ENCODE measurements at regions not wholly inside any gene's neighbourhood (a gene's known extent, or its start where the extent isn't known, plus 50 kb on each side); places are given as distances from the start of the nearest gene placed in this dataset.

DNA sequence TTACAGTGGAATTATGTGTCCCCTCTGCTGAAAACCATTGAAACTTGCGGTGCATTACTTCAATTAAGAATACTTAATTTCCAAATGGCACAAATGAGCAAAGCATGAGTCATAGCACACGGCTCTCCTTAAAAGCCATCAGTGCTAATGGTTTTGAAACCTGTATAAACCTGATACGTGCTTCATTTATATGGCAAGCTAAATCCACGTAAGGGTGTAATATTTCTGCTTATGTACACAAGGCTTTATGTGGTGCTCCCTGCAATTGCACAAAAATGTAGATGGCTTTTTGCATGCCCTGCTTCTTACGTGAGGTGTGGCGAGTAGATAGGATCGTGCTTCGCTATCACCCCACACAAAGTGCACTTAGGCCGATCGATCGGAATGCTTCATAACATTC is 840.9 kb downstream of the GALR1 start:
- H3K4me3 Mint-ChIP-seq (ENCODE audit: low read depth), result no peak overlapping the region
- no peak overlapping the region for H3K27ac Mint-ChIP-seq
- DNase-seq (ENCODE audit: low spot score), result no peak
- H3K27me3 Mint-ChIP-seq (ENCODE audit: low read depth), result no peaks in the 10 kb centered on the region
- H3K4me1 Mint-ChIP-seq (ENCODE audit: low read depth), result no peaks in the 10 kb centered on the region
- intact Hi-C loops (cut with micrococcal nuclease), result no loop called here
- H3K9me3 Mint-ChIP-seq, result no peaks in the 10 kb centered on the region
- H3K36me3 Mint-ChIP-seq (ENCODE audit: low read depth), result no peaks in the 10 kb centered on the region

DNA sequence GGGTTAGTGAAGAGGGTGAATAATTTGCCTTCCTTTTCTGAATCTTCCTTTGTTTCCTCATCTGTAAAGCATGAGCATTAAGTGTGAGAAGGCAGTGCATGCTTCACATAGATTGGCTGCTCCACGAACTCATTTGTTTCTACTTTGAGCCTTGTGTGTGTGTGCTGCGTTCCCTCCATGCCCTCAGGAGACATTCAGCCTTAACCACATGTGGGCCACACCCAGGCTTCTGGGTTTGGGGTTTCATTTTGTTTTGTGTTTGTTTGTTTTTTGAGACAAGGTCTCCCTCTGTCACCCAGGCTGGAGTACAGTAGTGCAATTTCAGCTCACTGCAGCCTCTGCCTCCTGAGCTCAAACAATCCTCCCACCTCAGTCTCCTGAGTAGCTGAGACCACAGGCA is 843.3 kb downstream of the GALR1 start:
- no peaks in the 10 kb centered on the region for H3K36me3 Mint-ChIP-seq (ENCODE audit: low read depth)
- intact Hi-C loops (cut with micrococcal nuclease), result no loop called here
- H3K9me3 Mint-ChIP-seq, result peaks cover 7% of the 10 kb centered on the region
- no peak overlapping the region for H3K4me3 Mint-ChIP-seq (ENCODE audit: low read depth)
- no peak for DNase-seq (ENCODE audit: low spot score)
- no peaks in the 10 kb centered on the region for H3K4me1 Mint-ChIP-seq (ENCODE audit: low read depth)
- H3K27me3 Mint-ChIP-seq (ENCODE audit: low read depth), result no peaks in the 10 kb centered on the region
- H3K27ac Mint-ChIP-seq, result no peak overlapping the region

DNA sequence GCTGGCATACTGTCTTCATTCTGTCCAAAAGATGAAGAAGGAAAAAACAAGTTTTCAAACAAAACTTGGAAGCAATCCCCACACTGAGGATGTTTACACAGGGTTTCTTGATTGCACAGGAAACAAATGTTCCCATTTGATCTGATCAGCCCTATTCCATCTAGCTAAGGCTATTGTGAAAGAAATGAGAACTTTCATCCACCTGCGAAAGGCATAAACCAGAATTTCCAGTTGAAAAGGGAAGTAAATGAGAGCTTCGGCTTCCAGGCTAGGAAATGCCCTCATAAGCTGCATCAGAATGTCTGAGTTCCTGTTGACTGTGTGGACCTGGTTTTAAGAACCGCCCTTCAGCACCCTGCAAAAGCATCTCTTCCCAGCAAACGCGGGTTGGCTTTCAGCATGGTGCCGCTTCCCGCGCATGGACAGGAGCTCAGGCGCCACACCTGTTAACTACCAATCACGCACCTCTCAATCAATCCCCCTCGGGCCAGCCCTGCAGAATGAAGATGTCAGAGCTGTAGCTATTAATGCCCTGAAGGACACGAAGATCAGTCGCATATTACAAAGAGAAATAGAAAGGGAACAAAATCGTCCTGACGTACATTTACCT is 850.4 kb downstream of the GALR1 start:
- no peaks in the 10 kb centered on the region for H3K36me3 Mint-ChIP-seq (ENCODE audit: low read depth)
- no peak overlapping the region for H3K27ac Mint-ChIP-seq
- H3K4me1 Mint-ChIP-seq (ENCODE audit: low read depth), result no peaks in the 10 kb centered on the region
- intact Hi-C loops (cut with micrococcal nuclease), result no loop called here
- no peaks in the 10 kb centered on the region for H3K27me3 Mint-ChIP-seq (ENCODE audit: low read depth)
- H3K4me3 Mint-ChIP-seq (ENCODE audit: low read depth), result no peak overlapping the region
- DNase-seq (ENCODE audit: low spot score), result no peak
- H3K9me3 Mint-ChIP-seq, result peaks cover 11% of the 10 kb centered on the region

DNA sequence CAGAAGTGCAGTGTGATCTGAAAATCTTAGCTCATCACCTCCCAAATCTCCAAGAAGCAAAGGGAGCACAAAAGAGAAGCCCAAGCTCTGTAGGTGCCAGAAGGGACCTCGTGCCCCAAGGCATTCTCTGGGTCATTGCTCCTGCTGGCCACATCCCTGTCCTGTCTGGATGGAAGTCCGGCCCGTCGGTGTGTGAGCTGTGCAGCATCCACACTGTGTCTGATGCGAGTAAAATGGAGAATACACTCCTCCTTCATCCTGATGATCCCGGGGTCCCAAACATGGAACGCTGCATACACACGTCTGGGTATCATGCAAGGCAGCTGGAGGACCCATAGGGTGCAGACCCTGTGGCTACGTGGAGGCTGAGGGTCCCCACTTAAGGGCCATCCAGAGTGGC is 851.4 kb downstream of the GALR1 start:
- Mint-ChIP-seq H3K27ac (no peak overlapping the region), H3K36me3 (ENCODE audit: low read depth) (no peaks in the 10 kb centered on the region)

DNA sequence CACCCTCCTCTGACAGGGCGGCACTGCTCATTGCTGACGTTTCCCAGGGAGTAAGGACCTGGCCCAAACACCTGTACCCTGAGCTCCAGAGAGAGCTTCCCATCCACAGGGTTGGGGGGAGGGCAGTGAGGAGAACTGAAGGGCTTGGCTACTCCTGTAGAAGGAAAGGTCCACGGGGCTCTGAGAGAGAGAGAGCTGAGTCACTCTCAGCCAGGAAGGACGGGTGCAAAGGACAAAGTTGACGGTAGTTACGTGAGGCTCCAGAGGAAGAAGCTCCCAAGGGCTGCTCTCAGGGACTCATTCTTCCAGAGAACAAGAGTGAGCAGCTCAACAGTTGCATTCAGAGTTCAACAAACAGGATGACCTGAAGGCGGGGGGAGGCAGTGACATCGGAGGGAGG is 852.5 kb downstream of the GALR1 start:
- Mint-ChIP-seq H3K36me3 (ENCODE audit: low read depth) (no peaks in the 10 kb centered on the region), H3K4me1 (ENCODE audit: low read depth) (no peaks in the 10 kb centered on the region), H3K27ac (no peak overlapping the region), H3K4me3 (ENCODE audit: low read depth) (no peak overlapping the region), H3K9me3 (peaks cover 17% of the 10 kb centered on the region), H3K27me3 (ENCODE audit: low read depth) (no peaks in the 10 kb centered on the region)
- no peak for DNase-seq (ENCODE audit: low spot score)
- intact Hi-C loops (cut with micrococcal nuclease), result no loop called here

More for the DNA sequence above, 851.4 kb downstream of the GALR1 start:
- no peak overlapping the region for H3K4me3 Mint-ChIP-seq (ENCODE audit: low read depth)
- H3K9me3 Mint-ChIP-seq, result peaks cover 15% of the 10 kb centered on the region
- DNase-seq (ENCODE audit: low spot score), result no peak
- no peaks in the 10 kb centered on the region for H3K4me1 Mint-ChIP-seq (ENCODE audit: low read depth)
- H3K27me3 Mint-ChIP-seq (ENCODE audit: low read depth), result no peaks in the 10 kb centered on the region
- intact Hi-C loops (cut with micrococcal nuclease), result no loop called here

DNA sequence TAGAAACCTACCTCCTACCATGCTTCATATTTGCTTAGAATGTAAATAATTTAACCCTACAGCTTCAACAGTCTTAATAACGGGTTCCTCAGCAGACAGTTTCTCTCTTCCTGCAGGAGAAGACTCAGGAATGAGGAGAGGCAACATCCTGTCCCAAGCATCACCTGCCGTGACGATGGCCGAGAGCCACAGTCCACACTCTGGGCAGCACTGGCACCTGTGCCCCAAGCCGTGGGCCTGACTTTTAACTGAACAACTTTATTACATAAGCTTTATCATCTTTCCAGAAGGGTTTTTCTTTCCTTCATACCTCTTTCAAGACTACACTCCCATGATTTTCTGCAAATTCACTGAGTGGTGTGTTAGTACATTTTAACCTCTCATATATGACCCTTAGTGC is 856.0 kb downstream of the GALR1 start:
- no peak overlapping the region for H3K27ac Mint-ChIP-seq
- H3K9me3 Mint-ChIP-seq, result peaks cover 14% of the 10 kb centered on the region
- no peak overlapping the region for H3K4me3 Mint-ChIP-seq (ENCODE audit: low read depth)
- no peaks in the 10 kb centered on the region for H3K36me3 Mint-ChIP-seq (ENCODE audit: low read depth)
- no peaks in the 10 kb centered on the region for H3K4me1 Mint-ChIP-seq (ENCODE audit: low read depth)
- no peaks in the 10 kb centered on the region for H3K27me3 Mint-ChIP-seq (ENCODE audit: low read depth)
- intact Hi-C loops (cut with micrococcal nuclease), result no loop called here
- no peak for DNase-seq (ENCODE audit: low spot score)

DNA sequence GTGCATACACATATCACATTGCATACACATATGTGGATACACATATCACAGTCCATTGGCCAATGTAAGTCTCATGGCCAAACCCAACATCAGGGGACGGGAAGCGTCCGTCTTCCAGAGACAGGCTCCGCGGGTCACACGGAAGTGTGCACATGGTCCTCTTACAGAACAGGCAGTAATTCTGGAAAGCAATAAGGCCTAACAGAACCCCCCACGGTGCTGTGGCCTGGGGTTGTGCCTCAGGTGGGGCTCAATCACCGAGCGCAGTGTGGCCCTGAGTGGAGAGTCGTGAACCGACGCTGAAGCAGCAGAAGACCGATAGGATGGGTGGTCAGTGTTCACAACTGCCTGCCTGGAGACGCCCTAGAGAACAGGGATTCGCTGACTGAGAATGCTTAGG is 857.3 kb downstream of the GALR1 start:
- no peak for DNase-seq (ENCODE audit: low spot score)
- no peak overlapping the region for H3K4me3 Mint-ChIP-seq (ENCODE audit: low read depth)
- no peaks in the 10 kb centered on the region for H3K36me3 Mint-ChIP-seq (ENCODE audit: low read depth)
- no peaks in the 10 kb centered on the region for H3K4me1 Mint-ChIP-seq (ENCODE audit: low read depth)
- H3K27me3 Mint-ChIP-seq (ENCODE audit: low read depth), result no peaks in the 10 kb centered on the region
- H3K27ac Mint-ChIP-seq, result no peak overlapping the region
- peaks cover 14% of the 10 kb centered on the region for H3K9me3 Mint-ChIP-seq
- intact Hi-C loops (cut with micrococcal nuclease), result no loop called here

DNA sequence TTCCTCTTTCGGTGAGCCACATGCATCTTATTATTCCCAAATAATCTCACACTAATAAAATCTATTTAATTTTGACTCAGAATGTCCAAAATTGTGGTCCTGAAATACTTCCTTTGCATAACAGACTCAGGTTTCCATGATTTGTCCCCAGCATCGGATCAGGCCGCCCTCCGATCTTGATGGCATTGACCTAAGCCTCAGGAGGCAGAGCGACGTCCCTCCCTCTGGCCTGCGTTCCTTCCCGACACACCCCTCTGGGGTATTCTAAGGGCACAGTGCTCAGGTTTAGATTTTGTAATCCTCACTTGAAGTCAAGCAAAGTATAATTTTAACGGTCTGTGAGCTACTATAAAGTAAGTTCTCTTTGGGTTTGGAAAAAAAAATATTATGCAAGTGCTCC is 857.7 kb downstream of the GALR1 start:
- intact Hi-C loops (cut with micrococcal nuclease), result no loop called here
- Mint-ChIP-seq H3K36me3 (ENCODE audit: low read depth) (no peaks in the 10 kb centered on the region), H3K4me3 (ENCODE audit: low read depth) (no peak overlapping the region), H3K27me3 (ENCODE audit: low read depth) (no peaks in the 10 kb centered on the region), H3K4me1 (ENCODE audit: low read depth) (no peaks in the 10 kb centered on the region), H3K27ac (no peak overlapping the region), H3K9me3 (peaks cover 14% of the 10 kb centered on the region)
- no peak for DNase-seq (ENCODE audit: low spot score)

DNA sequence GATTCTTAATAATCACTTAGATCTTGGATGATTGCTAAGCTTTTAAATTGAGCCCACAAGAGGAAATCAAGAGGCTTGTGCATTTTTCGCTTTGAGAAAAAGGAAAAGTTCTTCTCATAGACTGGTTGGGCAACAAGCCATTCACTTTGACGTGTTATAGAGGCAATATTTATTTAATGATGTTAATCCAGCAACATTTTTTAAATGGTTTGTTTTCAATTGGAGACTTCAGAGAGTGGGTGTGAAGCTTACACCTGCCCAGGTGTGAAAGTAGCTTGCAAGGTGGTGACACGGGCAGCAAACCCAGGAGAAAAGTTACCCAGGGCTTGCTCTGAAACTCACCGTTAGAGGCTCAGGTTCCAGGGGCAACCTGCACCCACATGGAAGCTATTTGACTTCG is 858.9 kb downstream of the GALR1 start:
- H3K27me3 Mint-ChIP-seq (ENCODE audit: low read depth), result no peaks in the 10 kb centered on the region
- DNase-seq (ENCODE audit: low spot score), result no peak
- intact Hi-C loops (cut with micrococcal nuclease), result no loop called here
- peaks cover 10% of the 10 kb centered on the region for H3K9me3 Mint-ChIP-seq
- H3K36me3 Mint-ChIP-seq (ENCODE audit: low read depth), result no peaks in the 10 kb centered on the region
- H3K4me3 Mint-ChIP-seq (ENCODE audit: low read depth), result no peak overlapping the region
- H3K27ac Mint-ChIP-seq, result no peak overlapping the region
- H3K4me1 Mint-ChIP-seq (ENCODE audit: low read depth), result no peaks in the 10 kb centered on the region

DNA sequence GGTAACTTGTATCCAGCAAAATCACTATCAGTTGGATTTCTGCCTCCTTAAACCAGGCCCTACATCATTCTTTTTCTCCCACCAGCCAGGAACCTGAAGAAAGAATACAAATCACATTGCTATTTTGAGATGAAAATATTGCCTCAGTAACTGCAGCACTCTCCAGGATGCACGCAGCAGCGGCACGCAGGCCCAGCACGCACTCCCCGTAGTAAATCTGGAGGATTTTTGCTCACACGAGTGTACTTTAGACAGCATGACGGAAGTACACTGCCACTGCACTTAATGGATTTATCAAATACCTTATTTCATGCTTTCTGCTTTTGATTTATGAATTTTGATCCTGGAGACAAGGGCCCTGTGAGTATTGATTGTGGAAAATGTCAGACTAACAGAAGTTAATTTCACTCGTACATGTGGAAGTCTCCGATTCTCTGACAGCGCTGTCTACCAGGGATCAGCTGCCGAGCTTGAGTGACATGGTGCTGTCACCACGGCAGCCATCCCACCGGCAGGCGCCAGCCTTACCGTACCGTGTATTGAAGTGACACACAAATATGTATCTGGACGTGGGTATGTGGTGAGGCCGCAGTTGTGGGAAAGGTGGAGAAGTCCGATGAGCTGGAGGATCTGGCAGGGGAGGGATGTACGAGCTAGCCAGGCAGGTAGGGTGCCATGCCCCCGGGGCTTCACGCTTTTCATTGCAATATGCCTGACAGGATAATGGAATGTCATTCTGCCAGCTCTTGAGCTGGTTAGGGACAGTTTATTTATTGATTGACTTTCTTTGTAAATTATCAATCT is 863.7 kb downstream of the GALR1 start:
- H3K9me3 Mint-ChIP-seq, result no peaks in the 10 kb centered on the region
- intact Hi-C loops (cut with micrococcal nuclease), result no loop called here
- H3K4me1 Mint-ChIP-seq (ENCODE audit: low read depth), result no peaks in the 10 kb centered on the region
- no peak overlapping the region for H3K27ac Mint-ChIP-seq
- DNase-seq (ENCODE audit: low spot score), result no peak
- no peaks in the 10 kb centered on the region for H3K36me3 Mint-ChIP-seq (ENCODE audit: low read depth)
- no peak overlapping the region for H3K4me3 Mint-ChIP-seq (ENCODE audit: low read depth)
- H3K27me3 Mint-ChIP-seq (ENCODE audit: low read depth), result no peaks in the 10 kb centered on the region

DNA sequence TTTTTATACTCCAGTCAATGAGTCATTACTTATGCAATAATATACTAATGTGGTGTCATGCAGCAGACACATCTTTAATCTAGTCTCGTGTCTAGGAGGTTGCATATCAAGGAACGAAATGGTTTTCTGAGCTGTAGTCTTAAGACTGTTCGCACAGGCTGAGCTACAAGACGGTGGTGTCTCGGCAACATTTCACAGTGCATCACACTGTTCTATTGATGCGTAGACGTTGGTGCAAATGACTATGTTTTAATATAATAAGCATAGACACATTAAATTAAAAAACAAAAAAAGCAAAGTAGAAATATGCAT is 864.2 kb downstream of the GALR1 start:
- H3K27me3 Mint-ChIP-seq (ENCODE audit: low read depth), result no peaks in the 10 kb centered on the region
- no peak for DNase-seq (ENCODE audit: low spot score)
- no peaks in the 10 kb centered on the region for H3K36me3 Mint-ChIP-seq (ENCODE audit: low read depth)
- no peak overlapping the region for H3K27ac Mint-ChIP-seq
- intact Hi-C loops (cut with micrococcal nuclease), result no loop called here
- peaks cover 5% of the 10 kb centered on the region for H3K9me3 Mint-ChIP-seq
- H3K4me3 Mint-ChIP-seq (ENCODE audit: low read depth), result no peak overlapping the region
- no peaks in the 10 kb centered on the region for H3K4me1 Mint-ChIP-seq (ENCODE audit: low read depth)

DNA sequence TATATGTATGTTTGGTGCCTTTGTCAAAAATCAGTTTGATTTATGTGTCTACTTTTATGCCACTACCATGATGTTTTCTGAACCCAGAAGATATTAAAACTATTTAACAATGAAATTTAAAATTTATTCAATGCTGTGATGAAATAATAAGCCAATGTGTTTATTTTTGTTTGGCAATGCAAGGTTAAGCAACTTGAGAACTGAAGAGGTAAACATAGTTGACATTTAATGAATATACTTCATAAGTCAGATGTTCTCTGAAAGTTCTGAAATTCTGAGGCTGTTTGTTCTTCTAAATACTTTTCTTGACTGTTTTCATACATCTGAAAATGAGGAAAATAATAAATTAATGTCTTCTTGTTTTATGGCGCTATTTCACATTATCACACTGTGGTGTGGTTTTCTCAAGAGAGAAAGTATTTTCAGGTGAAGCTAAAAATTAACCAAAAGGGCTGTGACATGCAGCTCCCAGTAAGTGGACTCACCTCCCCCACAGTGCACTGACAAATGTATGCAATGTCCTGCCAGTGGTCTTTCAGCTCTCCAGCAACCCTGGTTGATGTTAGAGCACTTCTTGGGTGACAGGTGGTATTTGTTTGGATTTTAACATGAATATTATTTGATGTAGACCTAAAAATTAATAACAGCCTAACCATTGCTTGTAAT is 863.6 kb upstream of the SALL3 start:
- Mint-ChIP-seq H3K4me3 (ENCODE audit: low read depth) (no peak overlapping the region), H3K36me3 (ENCODE audit: low read depth) (no peaks in the 10 kb centered on the region), H3K27me3 (ENCODE audit: low read depth) (no peaks in the 10 kb centered on the region), H3K27ac (no peak overlapping the region), H3K4me1 (ENCODE audit: low read depth) (no peaks in the 10 kb centered on the region), H3K9me3 (peaks cover 6% of the 10 kb centered on the region)
- intact Hi-C loops (cut with micrococcal nuclease), result no loop called here
- DNase-seq (ENCODE audit: low spot score), result no peak

DNA sequence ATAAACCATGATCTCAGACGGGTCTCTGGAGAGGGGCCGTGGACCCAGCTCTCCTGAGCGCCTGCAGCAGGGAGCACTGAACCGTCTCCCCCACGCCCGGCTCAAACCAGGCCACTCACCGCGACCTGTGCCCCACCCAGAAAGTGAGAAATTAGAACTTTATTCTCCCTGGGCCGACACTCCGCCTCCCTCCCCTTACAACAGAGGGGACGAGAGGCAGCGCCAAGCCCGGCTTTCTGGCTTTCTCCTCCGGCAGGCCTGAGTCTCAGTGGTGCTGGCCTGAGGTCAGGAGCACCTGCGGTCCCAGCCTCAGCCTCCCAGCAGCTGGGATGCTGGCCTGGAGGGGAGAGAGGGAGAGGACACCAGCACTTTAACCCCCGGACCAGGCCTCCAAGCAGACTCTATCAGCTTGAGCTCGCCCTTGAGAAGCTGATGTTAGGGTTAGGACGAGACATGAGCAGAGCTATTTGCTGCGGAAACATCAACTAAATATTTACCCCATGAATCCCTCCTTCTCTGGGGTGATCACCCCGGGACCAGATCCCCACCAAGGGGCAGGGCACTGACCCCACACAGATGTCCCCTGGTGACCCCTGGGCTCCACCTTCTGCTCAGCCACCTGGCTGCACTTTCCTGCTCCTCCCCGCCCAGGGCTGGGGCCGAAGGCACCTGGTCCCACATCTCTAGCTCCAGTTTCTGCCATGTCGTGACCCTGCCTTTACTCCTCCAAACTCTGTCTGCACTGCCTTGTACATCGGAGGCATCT is 856.3 kb upstream of the SALL3 start:
- H3K27ac Mint-ChIP-seq, result no peak overlapping the region
- intact Hi-C loops (cut with micrococcal nuclease), result no loop called here
- DNase-seq (ENCODE audit: low spot score), result no peak
- no peak overlapping the region for H3K4me3 Mint-ChIP-seq (ENCODE audit: low read depth)
- H3K27me3 Mint-ChIP-seq (ENCODE audit: low read depth), result no peaks in the 10 kb centered on the region
- H3K9me3 Mint-ChIP-seq, result peaks cover 32% of the 10 kb centered on the region
- H3K4me1 Mint-ChIP-seq (ENCODE audit: low read depth), result no peaks in the 10 kb centered on the region
- no peaks in the 10 kb centered on the region for H3K36me3 Mint-ChIP-seq (ENCODE audit: low read depth)

All from activated T-helper 2 cell treated with anti-CD3 and anti-CD28 coated beads, Interferon-gamma antibody, Interleukin-2, Interleukin-4, amounts not matched to agents 10 μg/mL and 5 μg/mL and 100 μg/mL, durations not matched to agents 14 hours and 24 hours and 36 hours (primary cell).